PC-3 (cell line): ENCODE measurements at regions not wholly inside any gene's neighbourhood (a gene's known extent, or its start where the extent isn't known, plus 50 kb on each side); places are given as distances from the start of the nearest gene placed in this dataset.

Experiments
- CTCF ChIP-seq: fragments of 300-600 bp; sonication (generic); conservative IDR thresholded peaks from 2 replicates; pipeline ENCODE4 v1.5.1; 2017; ENCODE audit warnings: antibody characterized with exemption, low read depth, mild to moderate bottlenecking, low read length
- EZH2phosphoT487 ChIP-seq: fragments of 300-600 bp; sonication (generic); IDR thresholded peaks from 2 replicates; pipeline ENCODE4 v1.6.1; 2018; ENCODE audit warnings: mild to moderate bottlenecking, antibody characterized with exemption, low read length, borderline replicate concordance

DNA sequence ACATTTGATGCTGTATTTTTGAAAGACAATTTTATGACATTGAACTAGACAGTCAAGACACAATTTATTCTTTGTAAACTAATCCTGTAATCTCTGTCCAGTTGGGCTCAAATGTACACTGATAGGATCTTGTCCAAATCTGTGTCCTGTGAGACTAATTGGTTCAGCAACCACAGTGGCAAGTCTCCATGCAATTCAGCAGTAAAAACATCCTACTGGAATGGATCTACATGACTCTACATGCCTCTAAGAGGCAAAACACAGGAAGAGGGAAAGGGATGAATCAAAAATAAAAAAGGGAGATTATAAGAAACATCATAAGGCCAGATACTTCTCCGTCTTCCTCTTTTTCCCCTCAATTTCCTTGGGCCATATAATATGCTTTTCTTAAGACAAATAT is 1164.2 kb downstream of the NLGN4Y start:
- TF ChIP-seq CTCF (no peak), EZH2phosphoT487 (no peak)
